Smooth muscle cell (in vitro differentiated cells): ENCODE measurements at regions not wholly inside any gene's neighbourhood (a gene's known extent, or its start where the extent isn't known, plus 50 kb on each side); places are given as distances from the start of the nearest gene placed in this dataset.

Source experiments
- DNase-seq: peaks from one replicate; lab custom pipeline; 2025; ENCODE audit not compliant: unreplicated experiment; lab: John Stamatoyannopoulos, UW
- H2AFZ ChIP-seq: fragments of 200-600 bp; sonication (generic); 2 replicates; pipeline ENCODE4 v1.6.0; 2016; ENCODE audit warnings: antibody characterized with exemption, low read depth, mild to moderate bottlenecking
- H3F3A ChIP-seq: fragments of 200-600 bp; sonication (generic); 2 replicates; pipeline ENCODE4 v1.6.0; 2017; ENCODE audit warnings: antibody characterized with exemption, low read depth
- H3K27ac ChIP-seq: fragments of 200-600 bp; sonication (generic); 2 replicates; pipeline ENCODE4 v1.5.1; 2016; ENCODE audit warnings: low read depth, mild to moderate bottlenecking
- H3K27me3 ChIP-seq: fragments of 200-600 bp; sonication (generic); 2 replicates; pipeline ENCODE4 v1.6.1; 2016; ENCODE audit warnings: low read depth, mild to moderate bottlenecking
- H3K36me3 ChIP-seq: fragments of 200-600 bp; sonication (generic); 2 replicates; pipeline ENCODE4 v1.5.1; 2016; ENCODE audit warnings: low read depth
- H3K4me1 ChIP-seq: fragments of 200-600 bp; sonication (generic); 2 replicates; pipeline ENCODE4 v1.5.1; 2016; ENCODE audit warnings: low read depth
- H3K4me2 ChIP-seq: fragments of 200-600 bp; sonication (generic); 2 replicates; pipeline ENCODE4 v1.6.0; 2016; ENCODE audit warnings: mild to moderate bottlenecking
- H3K4me3 ChIP-seq: fragments of 200-600 bp; sonication (generic); 2 replicates; pipeline ENCODE4 v1.5.1; 2016; ENCODE audit warnings: mild to moderate bottlenecking
- H3K79me2 ChIP-seq: fragments of 200-600 bp; sonication (generic); 2 replicates; pipeline ENCODE4 v1.6.0; 2016; ENCODE audit warnings: low read depth, mild to moderate bottlenecking
- H3K9ac ChIP-seq: fragments of 200-600 bp; sonication (generic); 2 replicates; pipeline ENCODE4 v1.6.0; 2016; ENCODE audit warnings: low read depth
- H3K9me3 ChIP-seq: fragments of 200-600 bp; sonication (generic); replicated peaks from 2 replicates; pipeline ENCODE4 v1.5.1; 2016; ENCODE audit warnings: low read depth
- H4K20me1 ChIP-seq: fragments of 200-600 bp; sonication (generic); 2 replicates; pipeline ENCODE4 v1.6.0; 2016; ENCODE audit warnings: low read depth
- WGBS: methylation state at CpG from one replicate; pipeline ENCODE4 v1.1.7; 2016; ENCODE audit warnings: low lambda C conversion rate; 5-methylcytosine and 5-hydroxymethylcytosine counted together
- TF ChIP-seq, protein P1 (sequence below): fragments of 200-600 bp; sonication (generic); IDR thresholded peaks from 2 replicates; pipeline ENCODE4 v1.5.1; 2017; ENCODE audit warnings: borderline replicate concordance, mild to moderate bottlenecking, antibody characterized with exemption; ENCODE audit not compliant: insufficient read depth, poor library complexity, severe bottlenecking

DNA sequence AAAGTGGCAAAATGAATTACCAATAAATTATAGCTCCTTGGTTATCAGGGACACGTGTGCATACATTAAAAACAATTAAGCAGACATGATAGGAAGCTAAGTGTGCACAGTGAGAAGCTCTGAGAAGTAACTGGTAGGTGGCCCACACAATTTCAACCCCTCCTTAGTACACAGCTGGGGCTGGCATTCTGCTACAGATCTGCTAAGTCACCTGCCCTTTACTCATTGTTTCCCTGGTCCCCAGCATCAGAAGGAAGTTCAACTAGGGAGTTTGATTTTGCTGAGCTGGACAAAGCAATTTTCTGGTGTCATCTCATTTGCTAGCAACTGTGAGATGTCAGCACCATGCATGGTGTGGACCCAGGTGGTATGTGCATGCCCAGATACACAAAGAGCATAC lies 424.1 kb upstream of the NPVF start:
- Histone ChIP-seq H3F3A (no peaks in the 10 kb centered on the region), H3K36me3 (no peaks in the 10 kb centered on the region), H3K4me3 (no peak overlapping the region), H2AFZ (no peak overlapping the region), H3K4me1 (no peaks in the 10 kb centered on the region), H3K9me3 (no peaks in the 10 kb centered on the region), H3K9ac (no peak overlapping the region), H3K27ac (no peak overlapping the region), H3K27me3 (no peaks in the 10 kb centered on the region), H3K4me2 (no peak overlapping the region), H4K20me1 (no peaks in the 10 kb centered on the region), H3K79me2 (no peaks in the 10 kb centered on the region)
- no peak for DNase-seq
- WGBS, result 58% methylated on average over 1 of the region's 1 CpG
- TF ChIP-seq, protein P1, sequence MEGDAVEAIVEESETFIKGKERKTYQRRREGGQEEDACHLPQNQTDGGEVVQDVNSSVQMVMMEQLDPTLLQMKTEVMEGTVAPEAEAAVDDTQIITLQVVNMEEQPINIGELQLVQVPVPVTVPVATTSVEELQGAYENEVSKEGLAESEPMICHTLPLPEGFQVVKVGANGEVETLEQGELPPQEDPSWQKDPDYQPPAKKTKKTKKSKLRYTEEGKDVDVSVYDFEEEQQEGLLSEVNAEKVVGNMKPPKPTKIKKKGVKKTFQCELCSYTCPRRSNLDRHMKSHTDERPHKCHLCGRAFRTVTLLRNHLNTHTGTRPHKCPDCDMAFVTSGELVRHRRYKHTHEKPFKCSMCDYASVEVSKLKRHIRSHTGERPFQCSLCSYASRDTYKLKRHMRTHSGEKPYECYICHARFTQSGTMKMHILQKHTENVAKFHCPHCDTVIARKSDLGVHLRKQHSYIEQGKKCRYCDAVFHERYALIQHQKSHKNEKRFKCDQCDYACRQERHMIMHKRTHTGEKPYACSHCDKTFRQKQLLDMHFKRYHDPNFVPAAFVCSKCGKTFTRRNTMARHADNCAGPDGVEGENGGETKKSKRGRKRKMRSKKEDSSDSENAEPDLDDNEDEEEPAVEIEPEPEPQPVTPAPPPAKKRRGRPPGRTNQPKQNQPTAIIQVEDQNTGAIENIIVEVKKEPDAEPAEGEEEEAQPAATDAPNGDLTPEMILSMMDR, result no peak

DNA sequence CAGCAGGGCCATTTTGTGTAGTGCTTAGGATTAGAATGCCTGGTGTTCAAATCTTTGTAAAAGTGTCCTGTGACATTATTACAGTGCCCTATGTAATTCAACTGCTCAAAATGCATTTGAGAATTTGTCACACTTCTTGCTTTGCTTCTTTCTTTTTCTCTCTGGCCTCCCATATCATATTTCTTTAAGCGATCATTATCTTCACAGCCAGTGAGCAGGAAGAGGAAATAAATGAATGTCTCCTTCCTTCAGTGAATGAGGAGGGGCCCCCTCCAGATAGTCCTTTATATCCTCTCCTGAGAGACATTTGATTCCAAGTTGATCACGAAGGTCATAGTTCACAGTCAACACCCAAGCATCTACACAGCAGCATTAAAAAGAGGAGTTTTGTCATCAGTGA lies 425.1 kb upstream of the NPVF start:
- Histone ChIP-seq H3K27me3 (no peaks in the 10 kb centered on the region), H3F3A (no peaks in the 10 kb centered on the region), H4K20me1 (no peaks in the 10 kb centered on the region), H3K4me3 (no peak overlapping the region), H3K9me3 (no peaks in the 10 kb centered on the region), H3K4me1 (no peaks in the 10 kb centered on the region), H3K27ac (no peak overlapping the region), H2AFZ (no peak overlapping the region), H3K9ac (no peak overlapping the region), H3K4me2 (no peak overlapping the region), H3K79me2 (no peaks in the 10 kb centered on the region), H3K36me3 (no peaks in the 10 kb centered on the region)
- TF ChIP-seq, protein P1, result no peak
- 94% methylated on average over 2 of the region's 2 CpGs for WGBS
- DNase-seq, result no peak

DNA sequence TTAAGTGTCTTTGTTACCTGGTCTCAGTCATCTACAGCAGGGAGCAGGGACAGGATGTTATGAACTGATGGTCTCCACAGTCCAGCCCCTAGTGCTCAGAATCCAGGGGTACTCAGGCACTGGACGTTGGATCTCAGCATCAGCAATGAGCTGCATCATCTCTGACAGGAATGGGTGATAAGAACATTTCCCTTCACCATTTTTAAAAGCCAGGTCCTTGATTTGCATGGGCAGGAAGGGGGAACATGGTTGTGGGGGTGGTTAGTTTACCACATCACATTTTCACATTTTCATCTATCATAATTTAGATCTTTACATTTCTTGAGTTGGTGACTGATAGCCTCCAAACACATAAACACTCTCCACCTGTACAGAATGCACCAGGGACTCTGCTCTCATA lies 427.8 kb upstream of the NPVF start:
- Histone ChIP-seq H3K79me2 (no peaks in the 10 kb centered on the region), H3K36me3 (no peaks in the 10 kb centered on the region), H4K20me1 (no peaks in the 10 kb centered on the region), H3K4me1 (no peaks in the 10 kb centered on the region), H3K4me2 (no peak overlapping the region), H3K9ac (no peak overlapping the region), H3K9me3 (no peaks in the 10 kb centered on the region), H2AFZ (no peak overlapping the region), H3F3A (no peaks in the 10 kb centered on the region), H3K27me3 (no peaks in the 10 kb centered on the region), H3K27ac (no peak overlapping the region), H3K4me3 (no peak overlapping the region)
- TF ChIP-seq, protein P1, result no peak
- WGBS, result 44% methylated on average over 1 of the region's 1 CpG
- no peak for DNase-seq

DNA sequence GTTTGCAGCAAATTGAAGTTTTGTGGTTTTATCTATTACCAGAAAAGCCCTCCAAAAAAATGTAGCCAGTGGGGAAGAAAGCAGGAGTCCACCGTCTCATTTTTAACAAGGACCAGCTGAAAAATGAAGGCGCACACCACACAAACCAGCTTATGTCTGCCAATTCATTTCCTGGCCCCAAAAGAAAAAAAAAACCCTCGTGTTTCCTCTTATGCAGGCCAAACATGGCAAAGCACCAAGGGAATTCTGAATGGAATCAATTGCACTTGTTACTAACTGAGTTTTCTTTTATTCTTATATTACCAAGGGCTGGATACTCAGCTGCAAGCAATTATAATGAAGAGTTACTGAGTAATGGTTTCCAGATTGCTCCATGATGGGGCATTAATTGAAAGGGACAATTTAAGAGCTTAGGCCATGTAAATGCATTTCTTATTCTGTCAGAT lies 428.3 kb upstream of the NPVF start:
- Histone ChIP-seq H3K4me2 (no peak overlapping the region), H3F3A (no peaks in the 10 kb centered on the region), H2AFZ (no peak overlapping the region), H3K4me3 (no peak overlapping the region), H3K36me3 (no peaks in the 10 kb centered on the region), H3K4me1 (no peaks in the 10 kb centered on the region), H4K20me1 (no peaks in the 10 kb centered on the region), H3K9ac (no peak overlapping the region), H3K79me2 (no peaks in the 10 kb centered on the region), H3K27ac (no peak overlapping the region), H3K9me3 (no peaks in the 10 kb centered on the region), H3K27me3 (no peaks in the 10 kb centered on the region)
- WGBS, result 23% methylated on average over 3 of the region's 3 CpGs
- no peak for DNase-seq
- TF ChIP-seq, protein P1, result no peak
